ENCODE measurements at regions not wholly inside any gene's neighbourhood (a gene's known extent, or its start where the extent isn't known, plus 50 kb on each side); places are given as distances from the start of the nearest gene placed in this dataset.
"Not testable (repeated sequence)": the region's sequence is repeated elsewhere in the genome, so short reads cannot be mapped to it uniquely, and the experiment has no call there.

- no peak for DNase-seq
Observed at GRCh38 chr9:748861-749497, 92.5 kb upstream of the DMRT1 start.

- no peak for DNase-seq
Observed at GRCh38 chr9:749716-750115, 91.8 kb upstream of the DMRT1 start.

- no peak for DNase-seq
Observed at GRCh38 chr9:750249-750967, 91.1 kb upstream of the DMRT1 start.

GRCh38 chr9:751137-752051 is 90.1 kb upstream of the DMRT1 start:
- DNase-seq: no peak

GRCh38 chr9:752201-752600 is 89.3 kb upstream of the DMRT1 start:
- DNase-seq: no peak

- DNase-seq: no peak
Observed at GRCh38 chr9:752681-753200, 88.8 kb upstream of the DMRT1 start.

- not testable (repeated sequence) for DNase-seq
Observed at GRCh38 chr9:753734-754133, 87.8 kb upstream of the DMRT1 start.

- DNase-seq: no peak
Observed at GRCh38 chr9:754150-754931, 87.2 kb upstream of the DMRT1 start.

GRCh38 chr9:755454-756381 is 85.8 kb upstream of the DMRT1 start:
- peak; percentile 32 for DNase-seq

GRCh38 chr9:757246-757881 is 84.1 kb upstream of the DMRT1 start:
- DNase-seq: peak; percentile 43

- no peak for DNase-seq
Observed at GRCh38 chr9:758146-758545, 83.4 kb upstream of the DMRT1 start.

GRCh38 chr9:759541-759940 is 82.0 kb upstream of the DMRT1 start:
- DNase-seq: no peak

- DNase-seq: no peak
Observed at GRCh38 chr9:759983-760736, 81.3 kb upstream of the DMRT1 start.

GRCh38 chr9:761176-761792 is 80.2 kb upstream of the DMRT1 start:
- no peak for DNase-seq

GRCh38 chr9:761793-762560 is 79.5 kb upstream of the DMRT1 start:
- no peak for DNase-seq

GRCh38 chr9:763692-764091 is 77.8 kb upstream of the DMRT1 start:
- DNase-seq: no peak

- DNase-seq: peak; percentile 72
Observed at GRCh38 chr9:764105-764524, 77.4 kb upstream of the DMRT1 start.

GRCh38 chr9:764986-765385 is 76.5 kb upstream of the DMRT1 start:
- DNase-seq: no peak

GRCh38 chr9:767061-767561 is 74.4 kb upstream of the DMRT1 start:
- DNase-seq: not testable (repeated sequence)
